Activated T-cell treated with anti-CD3 and anti-CD28 coated beads for 1 hour (primary cell): ENCODE measurements at regions not wholly inside any gene's neighbourhood (a gene's known extent, or its start where the extent isn't known, plus 50 kb on each side); places are given as distances from the start of the nearest gene placed in this dataset.

ENCODE experiments used
- DNase-seq: peaks from one replicate; pipeline ENCODE4 v3.0.0-alpha.2; 2020; ENCODE audit warnings: low read depth

DNA sequence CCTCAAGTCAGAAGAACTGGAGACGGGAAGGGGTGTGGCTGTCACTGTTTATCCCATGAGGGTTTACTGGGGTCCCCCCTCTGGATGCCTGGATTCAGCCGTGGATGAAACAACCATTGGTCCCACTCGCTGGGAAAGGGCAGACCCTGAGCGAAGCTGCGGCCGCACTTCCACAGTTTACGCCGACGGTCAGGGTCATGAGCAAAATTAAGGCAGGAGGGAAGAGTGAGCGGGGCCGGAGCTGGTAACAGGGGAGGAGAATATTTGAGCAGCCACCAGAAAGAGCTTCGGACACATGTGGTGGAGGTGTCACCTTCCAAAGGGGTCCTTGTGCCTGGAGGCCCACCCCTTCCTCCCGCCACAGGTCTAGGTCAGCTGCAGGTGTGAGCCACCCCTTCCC is 344.9 kb downstream of the BRD1 start:
- DNase-seq: no peak

DNA sequence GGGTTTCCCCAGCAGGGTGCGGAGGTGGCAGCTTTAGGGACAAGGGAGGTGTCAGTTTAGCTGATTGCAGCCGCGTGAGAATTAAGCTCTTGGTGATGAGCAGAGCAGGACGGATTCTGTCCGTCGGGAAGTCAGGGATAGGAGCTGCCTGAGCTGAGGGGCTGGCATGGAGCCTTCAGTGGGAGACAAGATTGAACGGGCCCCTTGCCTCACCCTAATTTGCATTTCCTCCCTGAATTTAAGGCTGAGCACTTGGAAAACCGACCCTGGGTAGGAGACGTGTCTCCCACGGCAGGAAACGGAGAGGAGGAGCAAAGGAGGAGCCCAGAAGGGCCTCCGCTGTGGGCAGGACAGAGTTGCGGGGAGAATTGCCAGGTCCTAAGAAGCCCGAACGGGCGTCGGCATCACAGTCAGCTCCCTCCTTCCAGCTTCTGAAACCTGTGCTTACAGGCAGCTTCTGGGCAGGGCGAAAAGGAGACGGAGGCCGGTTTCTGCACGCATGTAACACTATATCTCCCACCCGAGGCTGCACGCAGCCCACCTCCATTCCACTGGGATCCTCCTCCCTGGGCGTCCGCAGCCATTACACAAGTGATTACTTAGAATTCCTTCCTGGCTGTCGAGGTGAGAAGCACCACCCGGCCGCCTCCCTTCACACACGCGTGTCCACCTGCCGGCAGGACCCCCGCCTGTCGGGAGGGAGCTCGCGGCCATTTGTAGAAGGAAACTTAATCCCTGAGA is 345.8 kb downstream of the BRD1 start:
- DNase-seq: no peak

DNA sequence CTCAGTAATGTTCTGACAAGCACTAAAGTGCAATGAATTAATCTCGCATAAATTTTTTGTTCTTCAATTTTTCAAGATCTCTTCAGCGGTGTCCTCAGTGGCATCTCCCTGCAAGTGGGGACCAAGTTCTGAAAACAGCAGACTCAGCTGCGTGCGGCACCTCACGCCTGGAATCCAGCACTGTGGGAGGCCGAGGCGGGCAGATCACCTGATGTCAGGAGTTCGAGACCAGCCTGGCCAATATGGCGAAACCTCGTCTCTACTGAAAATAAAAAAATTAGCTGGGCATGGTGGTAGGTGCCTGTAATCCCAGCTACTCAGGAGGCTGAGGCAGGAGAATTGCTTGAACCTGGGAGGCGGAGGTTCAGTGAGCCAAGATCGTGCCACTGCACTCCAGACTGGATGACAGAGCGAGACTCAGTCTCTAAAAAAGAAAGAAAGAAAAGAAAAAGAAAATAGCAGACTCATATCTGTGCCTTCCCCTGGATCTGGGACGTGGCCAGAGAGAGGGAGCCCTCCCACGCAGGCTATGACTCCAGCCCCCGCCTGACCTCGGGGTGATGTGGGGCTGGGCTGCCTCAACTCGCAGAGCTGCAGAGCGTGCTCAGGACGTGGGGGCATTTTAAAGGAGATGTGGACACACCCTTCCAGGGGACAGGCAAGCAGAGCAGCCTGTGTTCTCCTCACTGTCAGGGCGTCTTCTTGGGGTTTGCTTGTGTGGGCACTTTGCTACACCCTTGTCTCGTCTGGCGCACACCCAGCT is 346.6 kb downstream of the BRD1 start:
- no peak for DNase-seq

DNA sequence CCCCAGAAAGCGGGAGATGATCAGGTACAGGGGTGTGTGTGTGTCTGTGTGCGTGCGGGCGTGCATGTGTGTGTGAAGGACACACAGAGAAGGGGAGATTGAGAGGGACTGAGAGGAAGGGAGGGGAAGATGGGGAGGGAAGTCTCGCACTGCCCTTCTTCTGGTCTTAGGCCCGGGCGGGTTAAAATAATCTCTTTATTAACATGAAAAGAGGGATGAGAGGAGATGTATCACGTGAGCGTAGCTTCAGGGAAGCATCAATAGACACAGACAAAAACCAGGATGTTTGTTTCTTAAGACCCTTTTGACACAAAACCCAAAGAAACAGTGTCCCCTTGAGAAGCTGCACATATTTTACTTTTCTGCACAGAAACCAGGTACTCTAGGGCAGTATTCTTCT is 347.3 kb downstream of the BRD1 start:
- DNase-seq: no peak

DNA sequence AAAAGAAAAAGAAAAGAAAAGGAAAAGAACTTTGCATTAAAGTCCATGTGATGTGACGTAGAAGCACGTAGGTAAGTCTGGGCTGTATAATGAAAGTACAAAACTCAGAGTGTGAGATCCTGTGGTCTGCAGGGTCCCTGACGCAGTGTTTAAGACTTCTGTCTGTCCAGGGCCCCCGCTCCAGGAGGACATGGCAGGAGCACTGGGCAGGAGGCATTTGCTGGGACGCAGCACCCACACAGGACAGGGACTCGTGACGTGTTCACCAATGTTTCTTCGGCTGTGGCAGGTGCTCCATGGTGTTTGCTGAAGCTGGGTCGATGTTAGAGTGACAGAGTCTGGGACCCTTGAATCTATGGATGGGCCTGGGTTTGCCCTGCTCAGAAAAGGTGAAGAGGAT is 348.1 kb downstream of the BRD1 start:
- no peak for DNase-seq

DNA sequence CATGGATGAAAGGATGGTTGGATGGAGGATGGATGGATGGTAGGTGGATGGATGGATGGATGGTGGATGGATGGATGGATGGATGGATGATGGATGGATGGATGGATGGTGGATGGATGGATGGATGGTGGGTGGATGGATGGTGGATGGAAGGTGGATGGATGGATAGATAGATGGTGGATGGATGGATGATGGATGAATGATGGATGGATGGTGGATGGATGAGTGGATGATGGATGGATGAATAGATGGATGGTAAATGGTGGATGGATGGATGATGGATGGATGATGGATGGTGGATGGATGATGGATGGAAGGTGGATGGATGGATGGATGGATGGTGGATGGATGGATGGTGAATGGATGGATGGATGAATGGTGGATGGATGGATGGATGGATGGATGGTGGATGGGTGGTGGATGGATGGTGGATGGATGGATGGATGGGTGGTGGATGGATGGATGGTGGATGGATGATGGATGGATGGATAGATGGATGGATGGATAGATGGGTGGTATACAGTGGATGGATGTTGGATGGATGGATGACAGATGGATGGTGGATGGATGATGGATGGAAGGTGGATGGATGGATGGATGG is 350.8 kb downstream of the BRD1 start:
- no peak for DNase-seq

DNA sequence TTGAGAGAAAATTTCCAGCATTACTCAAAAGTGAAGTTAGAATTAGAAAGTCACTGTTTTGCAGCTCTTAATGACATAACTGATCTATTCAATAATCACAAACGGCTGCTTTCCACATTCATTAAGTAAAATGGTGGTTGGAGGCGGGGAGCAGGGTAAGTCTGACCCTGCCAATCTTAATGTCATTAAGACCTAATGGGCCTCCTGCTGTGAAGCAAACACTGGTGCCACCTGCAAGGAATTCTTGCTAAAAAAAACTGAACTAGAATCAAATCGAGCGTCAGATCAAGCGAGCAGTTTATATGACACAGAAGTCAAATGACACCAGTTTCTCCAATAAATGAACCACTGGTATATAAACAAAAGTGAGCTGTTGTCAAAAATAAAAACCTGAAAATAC is 351.5 kb downstream of the BRD1 start:
- no peak for DNase-seq

DNA sequence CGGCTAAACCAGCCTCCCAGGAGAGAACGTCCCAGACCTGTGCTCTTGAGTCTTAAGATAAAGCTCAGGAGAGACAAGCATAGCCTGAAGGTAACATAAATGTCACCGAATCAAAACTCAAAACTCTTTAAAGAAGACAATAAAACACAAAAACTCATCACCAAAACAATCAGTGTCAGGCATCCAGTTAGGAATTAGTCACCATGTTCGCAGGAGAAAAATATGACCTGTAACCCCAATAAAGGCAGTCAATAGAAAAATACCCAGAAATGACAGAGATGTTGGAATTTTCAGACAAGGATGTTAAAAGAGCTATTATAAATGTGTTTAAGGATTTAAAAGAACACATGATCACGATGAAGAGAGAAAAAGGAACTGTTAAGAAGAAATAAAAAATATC is 352.4 kb downstream of the BRD1 start:
- DNase-seq: no peak

DNA sequence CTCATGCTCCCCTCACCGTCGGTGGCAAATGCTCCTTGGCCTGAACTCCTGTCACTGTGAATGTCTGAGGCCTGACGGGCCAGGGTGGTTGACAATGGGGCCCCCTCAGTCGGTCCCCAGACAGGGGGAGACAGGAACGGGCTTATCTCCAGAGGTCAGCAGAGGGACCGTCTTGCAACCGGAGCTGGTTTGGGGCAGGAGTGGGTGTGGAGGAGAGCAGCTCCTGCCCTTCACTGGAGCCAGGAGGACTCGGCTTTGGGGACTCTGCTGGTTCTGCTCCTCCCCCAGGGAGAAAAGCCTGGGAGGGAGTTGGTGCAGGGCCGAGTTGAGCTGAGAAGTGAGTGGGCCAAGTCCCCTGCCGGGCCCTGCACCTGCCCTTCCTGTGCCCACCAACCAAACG is 354.4 kb downstream of the BRD1 start:
- DNase-seq: no peak

DNA sequence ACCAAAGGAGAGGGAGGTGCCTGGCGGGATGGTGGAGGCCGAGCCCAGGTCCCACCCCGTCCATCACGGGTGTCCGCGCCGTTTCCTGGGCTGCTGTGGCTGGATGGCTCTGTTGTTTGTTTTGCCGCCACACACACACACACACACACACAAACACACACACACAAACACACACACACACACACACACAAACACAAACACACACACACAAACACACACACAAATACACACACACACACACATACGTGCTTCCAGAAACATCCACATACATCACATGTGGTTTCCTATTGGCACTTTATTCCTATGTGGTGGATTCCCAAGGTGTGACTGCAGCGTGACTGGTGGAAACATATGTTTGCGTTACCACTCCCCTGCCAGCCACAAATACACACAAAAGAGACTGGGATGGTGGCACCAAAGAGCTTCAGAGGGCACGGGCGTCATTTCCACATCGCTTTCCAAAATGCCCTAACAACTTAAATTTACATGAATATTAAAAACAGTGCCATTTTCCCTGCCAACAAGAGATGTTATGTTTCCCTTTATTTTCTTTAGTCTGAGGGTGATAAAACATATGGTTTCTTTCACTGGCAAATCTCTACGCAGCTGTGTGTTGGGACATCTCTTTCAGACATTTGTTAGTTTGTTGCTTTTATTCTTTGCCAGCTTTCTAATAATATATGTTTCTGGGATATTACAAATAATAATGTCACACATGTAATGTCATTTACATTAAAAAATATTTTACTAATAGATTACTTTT is 356.8 kb downstream of the BRD1 start:
- DNase-seq: no peak

DNA sequence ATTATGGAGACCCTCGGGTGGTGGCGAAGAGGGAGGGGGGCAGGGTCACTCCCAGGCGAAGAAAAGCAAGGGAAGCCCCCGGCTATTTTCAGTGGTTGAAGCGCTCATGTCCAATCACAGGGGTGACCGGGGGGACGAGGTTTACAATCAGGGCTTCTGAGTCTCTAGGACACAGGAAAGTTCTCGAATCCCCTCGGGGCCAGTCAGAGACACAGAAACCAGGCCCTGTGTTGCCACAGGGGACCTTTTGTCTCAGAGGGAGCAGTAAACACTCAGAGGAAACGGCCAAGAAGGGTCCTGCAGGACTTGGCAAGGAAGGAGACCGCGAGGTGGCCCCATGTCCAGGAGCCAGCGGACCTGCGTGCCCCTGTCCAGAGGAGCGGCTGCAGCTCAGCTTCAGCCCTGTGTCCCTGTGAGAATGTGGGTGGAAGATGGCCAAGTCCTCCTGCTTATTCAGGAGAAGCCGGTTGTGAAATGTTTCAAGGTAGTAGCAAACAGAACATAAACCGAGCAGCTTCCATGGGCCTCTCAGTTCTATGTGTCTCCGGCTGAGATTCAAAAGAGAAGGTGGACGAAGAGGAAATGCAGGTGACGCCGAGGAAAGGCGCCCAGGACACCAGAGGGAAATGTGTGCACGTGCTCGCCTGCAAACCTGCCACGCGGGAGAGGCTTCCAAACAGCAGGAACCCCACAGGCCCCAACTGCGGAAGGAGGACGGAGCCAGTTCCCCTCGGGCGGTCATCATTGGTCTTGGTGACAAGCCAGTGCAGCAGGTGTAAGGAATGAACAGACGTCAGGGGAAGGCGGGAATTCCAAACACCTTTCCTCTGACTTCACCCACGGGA is 357.6 kb downstream of the BRD1 start:
- no peak for DNase-seq

DNA sequence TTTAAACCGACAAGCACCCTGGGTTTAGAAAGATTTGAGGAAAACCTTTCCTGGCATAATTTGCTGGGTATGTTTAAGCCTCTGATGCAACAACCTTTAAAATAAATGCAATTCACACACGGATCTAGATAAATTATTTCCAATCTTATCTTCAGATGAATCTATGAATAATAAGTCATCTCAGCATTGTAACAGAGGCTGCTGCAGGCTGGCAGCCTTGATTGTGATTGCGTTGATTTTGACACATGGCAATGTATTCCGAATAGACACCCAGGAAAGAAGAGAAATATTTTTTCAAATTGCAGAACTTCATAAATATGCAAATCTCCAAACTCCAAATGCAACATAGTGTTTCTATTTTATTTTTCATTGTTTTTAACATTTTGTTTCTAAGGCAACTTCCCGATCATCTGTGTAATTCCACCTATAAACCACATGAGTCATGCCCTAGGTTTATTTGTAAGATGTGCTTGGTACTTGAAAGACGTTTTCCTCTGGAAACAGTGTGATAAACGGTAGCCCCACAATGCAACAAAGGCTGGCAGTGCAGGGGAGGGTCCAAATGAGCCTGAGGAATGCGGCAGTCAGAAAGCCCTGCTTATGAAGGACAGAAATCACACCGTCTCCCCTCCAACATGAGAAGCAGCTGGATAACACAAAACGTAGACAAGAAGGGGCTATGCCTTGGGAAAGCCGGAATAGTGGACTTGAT is 359.0 kb downstream of the BRD1 start:
- DNase-seq: no peak

DNA sequence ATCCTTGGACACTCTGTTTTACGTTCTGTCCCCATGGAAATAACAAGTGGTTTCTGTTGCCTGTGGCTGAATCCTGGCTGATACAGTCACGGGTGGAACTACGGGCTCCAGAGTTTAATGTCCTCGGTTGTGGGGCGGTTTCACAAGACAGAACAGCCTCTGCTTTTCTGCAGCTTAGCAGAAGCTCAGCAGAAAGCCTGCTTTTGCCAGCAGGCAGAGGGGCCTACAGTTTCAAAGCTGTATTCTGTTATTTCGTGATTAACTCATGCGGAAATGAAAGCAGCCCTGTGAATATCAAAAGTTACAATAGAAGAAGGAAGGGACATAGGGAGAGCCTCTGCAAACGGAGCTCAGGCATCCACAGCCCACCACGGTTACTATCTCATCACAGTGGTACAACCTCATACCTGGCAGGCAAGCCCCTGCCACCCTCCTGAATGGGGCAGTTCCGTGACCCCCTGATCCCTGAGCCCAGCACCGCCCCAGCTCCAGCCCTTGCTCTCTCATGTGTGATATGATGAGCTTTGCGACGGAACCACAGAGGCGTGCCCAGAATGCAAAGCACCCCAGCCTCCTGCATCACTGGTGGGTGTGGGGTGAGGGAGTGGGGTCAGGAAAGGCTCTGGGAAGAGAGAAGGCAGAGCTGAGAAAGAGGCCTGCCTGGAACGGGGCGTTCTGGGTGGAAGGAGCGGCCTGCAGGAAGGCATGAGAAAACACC is 360.6 kb downstream of the BRD1 start:
- DNase-seq: no peak

DNA sequence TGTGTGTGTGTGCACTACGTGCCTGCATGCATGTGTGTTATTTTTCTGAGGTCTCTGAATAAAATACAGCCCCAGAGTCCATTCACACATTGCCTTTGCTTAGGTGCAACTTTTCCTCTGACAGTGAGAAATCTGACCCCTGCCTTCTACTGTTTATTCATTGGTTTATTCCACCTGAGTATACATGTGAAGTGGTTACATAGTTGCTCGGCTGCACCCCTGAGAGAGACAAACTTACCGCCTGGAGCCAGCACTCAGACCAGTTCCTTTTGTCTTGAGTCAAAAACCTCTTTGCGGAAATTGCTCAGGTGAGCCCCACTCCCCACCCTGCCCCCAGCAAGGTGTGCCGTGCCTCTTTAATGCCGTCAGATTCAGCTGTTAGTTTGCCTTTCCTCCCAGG is 363.6 kb downstream of the BRD1 start:
- no peak for DNase-seq

DNA sequence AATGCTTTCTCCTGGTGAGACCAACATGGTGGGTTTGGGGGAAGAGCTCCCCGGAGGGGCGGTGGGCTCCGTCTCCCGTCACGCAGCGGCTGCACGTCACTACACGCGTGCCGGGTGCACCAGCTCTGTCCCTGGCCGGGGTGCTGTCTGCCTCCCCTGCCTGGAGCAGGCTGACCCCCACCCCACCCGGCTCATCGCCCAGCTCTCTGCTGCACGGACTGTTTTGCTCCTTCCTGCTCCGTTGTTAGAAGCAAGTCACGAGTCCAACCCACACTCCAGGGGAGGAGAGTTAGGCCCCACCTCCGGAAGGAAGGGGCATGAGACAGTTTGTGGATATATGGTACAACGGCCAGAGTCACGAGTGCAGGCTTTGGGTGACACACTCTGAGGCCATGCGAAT is 364.9 kb downstream of the BRD1 start:
- no peak for DNase-seq

DNA sequence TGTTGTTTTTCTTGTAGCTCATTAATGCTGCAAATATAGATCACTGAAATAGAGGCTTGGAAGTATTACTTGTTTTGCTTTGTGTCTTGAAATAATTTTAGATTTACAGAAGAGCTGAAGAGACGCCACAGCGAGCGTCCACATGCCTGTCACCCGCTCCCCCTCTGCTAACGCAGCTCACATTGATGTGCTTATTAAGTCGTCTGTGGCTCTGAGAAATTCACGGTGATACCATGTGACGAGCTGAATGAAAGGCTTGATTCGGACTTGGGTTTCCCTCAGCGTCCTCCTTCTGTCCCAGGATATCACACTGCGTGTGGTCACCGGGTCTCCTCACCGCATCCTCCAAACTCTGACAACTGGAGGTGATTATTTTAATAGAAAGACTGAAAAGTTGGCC is 365.4 kb downstream of the BRD1 start:
- DNase-seq: no peak

DNA sequence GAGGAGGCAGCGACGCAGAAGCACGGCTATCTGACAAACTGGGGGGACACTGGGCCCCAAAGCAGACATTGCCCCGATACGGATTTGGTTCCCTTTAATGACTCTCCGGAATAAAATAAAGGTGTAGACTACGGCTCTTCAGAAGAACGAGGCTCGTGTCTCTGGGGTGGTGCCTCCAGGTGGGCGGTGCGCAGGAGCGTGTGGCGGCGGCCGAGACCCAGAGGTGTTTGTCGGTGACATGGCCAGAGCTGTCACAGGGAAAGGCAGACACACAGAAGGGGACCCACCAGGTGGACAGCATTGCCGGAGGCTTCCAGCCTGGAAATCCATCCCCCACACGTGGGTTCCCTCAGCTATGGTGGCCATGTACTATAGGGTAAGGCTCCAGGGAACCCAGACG is 366.0 kb downstream of the BRD1 start:
- DNase-seq: no peak

DNA sequence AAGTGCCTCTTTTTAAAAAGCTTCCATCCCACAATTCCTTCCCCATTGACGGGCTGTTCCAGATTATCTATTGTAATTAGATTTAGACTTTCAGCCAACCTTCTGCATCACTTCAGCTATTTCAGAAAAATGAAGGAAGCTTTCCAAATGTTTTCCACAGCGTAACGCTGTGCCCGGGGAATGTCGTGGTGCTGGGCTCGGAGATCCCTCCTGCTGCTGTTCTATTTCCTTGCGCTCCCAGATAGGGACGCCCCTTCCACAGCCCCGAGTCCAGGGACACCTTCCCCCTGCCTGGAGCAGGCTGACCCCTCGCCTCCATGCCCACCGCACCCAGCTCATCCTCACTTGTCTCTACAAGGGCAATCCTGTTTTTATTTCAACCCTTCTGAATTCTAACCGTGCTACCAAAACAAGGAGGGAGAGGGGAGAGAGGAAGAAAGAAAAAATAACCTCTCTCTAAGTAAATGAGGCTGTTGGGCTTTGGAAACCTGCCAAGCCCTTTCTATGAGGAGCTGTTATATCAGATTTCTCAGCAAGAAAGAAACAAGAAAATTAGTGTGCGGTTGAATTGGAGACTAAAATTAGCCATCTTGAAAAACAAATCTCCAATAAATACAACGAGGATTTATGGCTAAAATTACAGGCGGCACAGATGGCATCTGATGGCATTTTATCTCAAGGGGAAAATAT is 366.9 kb downstream of the BRD1 start:
- DNase-seq: no peak

DNA sequence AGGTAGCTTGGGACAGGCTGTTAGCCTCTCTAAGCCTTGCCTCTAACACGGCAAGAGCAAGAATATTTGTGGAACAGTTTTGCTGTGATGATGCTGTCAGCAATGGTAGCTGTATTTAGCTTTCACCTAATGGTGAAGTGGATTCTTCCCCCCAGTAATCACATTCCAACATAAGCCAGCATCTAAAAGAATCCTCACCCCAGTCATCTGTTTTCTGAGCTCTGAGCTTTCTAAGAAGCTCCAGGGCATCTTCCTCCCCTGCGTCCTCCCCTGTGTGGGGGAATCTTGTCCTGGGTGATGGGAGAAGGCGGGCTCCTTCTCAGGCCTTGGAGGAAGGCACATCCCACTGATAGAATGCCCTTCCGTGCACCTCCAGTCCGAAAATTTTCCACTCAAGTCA is 367.6 kb downstream of the BRD1 start:
- DNase-seq: no peak

DNA sequence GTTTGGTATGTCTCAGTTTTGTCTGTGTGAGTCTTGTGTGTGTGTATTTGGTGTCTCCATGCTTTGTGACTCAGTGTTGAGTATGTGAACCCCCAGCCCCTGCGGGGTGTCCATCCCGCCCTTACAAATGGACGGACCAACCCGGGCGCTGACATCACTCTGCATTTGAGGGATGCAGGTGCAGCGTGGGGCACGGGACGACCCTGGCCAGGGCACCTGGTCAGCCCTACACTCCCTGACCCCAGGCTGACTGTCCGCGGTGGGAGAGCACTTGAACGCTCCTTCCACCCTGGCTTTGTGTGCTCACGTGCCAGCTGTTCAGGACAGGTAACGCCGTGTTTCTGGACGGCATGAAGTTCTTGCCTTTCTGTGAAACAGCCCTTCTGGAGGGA is 369.0 kb downstream of the BRD1 start:
- no peak for DNase-seq
